Loucy (cell line): ENCODE measurements at regions not wholly inside any gene's neighbourhood (a gene's known extent, or its start where the extent isn't known, plus 50 kb on each side); places are given as distances from the start of the nearest gene placed in this dataset.
A peak's percentile ranks its signal among the peaks of the same experiment; 100 is the strongest.

ENCODE experiments used
- H2AFZ ChIP-seq: fragments of 200-600 bp; sonication (generic); 2 replicates; pipeline ENCODE4 v1.6.0; 2016; ENCODE audit warnings: antibody characterized with exemption, mild to moderate bottlenecking, low read length, moderate library complexity
- H3F3A ChIP-seq: fragments of 200-600 bp; 2 replicates; pipeline ENCODE4 v1.6.0; 2016; ENCODE audit warnings: antibody characterized with exemption, low read depth, mild to moderate bottlenecking
- H3K27me3 ChIP-seq: fragments of 200-600 bp; sonication (generic); 2 replicates; pipeline ENCODE4 v1.6.1; 2014; ENCODE audit warnings: low read length, mild to moderate bottlenecking; ENCODE audit not compliant: insufficient read depth, poor library complexity, severe bottlenecking
- H3K36me3 ChIP-seq: fragments of 200-600 bp; sonication (generic); 2 replicates; pipeline ENCODE4 v1.6.1; 2016; ENCODE audit warnings: low read length; ENCODE audit not compliant: insufficient read depth
- H3K4me1 ChIP-seq: fragments of 200-600 bp; sonication (generic); 2 replicates; pipeline ENCODE4 v1.5.1; 2014; ENCODE audit warnings: low read length, mild to moderate bottlenecking; ENCODE audit not compliant: insufficient read depth, poor library complexity, severe bottlenecking
- H3K4me2 ChIP-seq: fragments of 200-600 bp; sonication (generic); 2 replicates; pipeline ENCODE4 v1.6.0; 2014; ENCODE audit warnings: antibody characterized with exemption, low read length, low read depth, mild to moderate bottlenecking; ENCODE audit not compliant: poor library complexity, severe bottlenecking
- H3K4me3 ChIP-seq: fragments of 200-600 bp; sonication (generic); 2 replicates; pipeline ENCODE4 v1.5.1; 2014; ENCODE audit warnings: low read length, mild to moderate bottlenecking, mixed read lengths; ENCODE audit not compliant: poor library complexity, severe bottlenecking
- H3K79me2 ChIP-seq: fragments of 200-600 bp; sonication (generic); 2 replicates; pipeline ENCODE4 v1.6.1; 2014; ENCODE audit warnings: low read length; ENCODE audit not compliant: insufficient read depth
- H3K9ac ChIP-seq: fragments of 200-600 bp; sonication (generic); 2 replicates; pipeline ENCODE4 v1.6.0; 2014; ENCODE audit warnings: mild to moderate bottlenecking, low read depth, low read length, moderate library complexity; ENCODE audit not compliant: poor library complexity, severe bottlenecking
- H3K9me2 ChIP-seq: fragments of 200-600 bp; sonication (generic); replicated peaks from 2 replicates; pipeline ENCODE4 v1.6.1; 2016; ENCODE audit warnings: low read depth, low read length, mixed read lengths
- H3K9me3 ChIP-seq: fragments of 200-600 bp; sonication (generic); 2 replicates; pipeline ENCODE4 v1.6.1; 2014; ENCODE audit warnings: mild to moderate bottlenecking, antibody characterized with exemption, low read length, low read depth; ENCODE audit not compliant: insufficient read depth
- H4K20me1 ChIP-seq: fragments of 200-600 bp; sonication (generic); 2 replicates; pipeline ENCODE4 v1.6.0; 2014; ENCODE audit warnings: antibody characterized with exemption, low read length, mild to moderate bottlenecking; ENCODE audit not compliant: insufficient read depth, poor library complexity, severe bottlenecking
- EZH2phosphoT487 ChIP-seq: fragments of 200-600 bp; IDR thresholded peaks from 2 replicates; pipeline ENCODE4 v1.6.1; 2018; ENCODE audit warnings: antibody characterized with exemption, mild to moderate bottlenecking, moderate library complexity, borderline replicate concordance
- TF ChIP-seq, protein P1 (sequence below): fragments of 200-600 bp; sonication (generic); conservative IDR thresholded peaks from 2 replicates; pipeline ENCODE4 v1.5.1; 2014; ENCODE audit warnings: mild to moderate bottlenecking, antibody characterized with exemption, low read length

- Histone ChIP-seq H2AFZ (no peak overlapping the region), H4K20me1 (no peaks in the 10 kb centered on the region), H3K27me3 (peaks cover 6% of the 10 kb centered on the region), H3K4me1 (peaks cover 38% of the 10 kb centered on the region), H3K4me2 (peak overlapping the region; percentile 66), H3K79me2 (no peaks in the 10 kb centered on the region), H3K9me3 (no peaks in the 10 kb centered on the region), H3K9ac (peak overlapping the region; percentile 60), H3F3A (no peaks in the 10 kb centered on the region), H3K4me3 (peak overlapping the region; percentile 47), H3K36me3 (no peaks in the 10 kb centered on the region), H3K9me2 (no peaks in the 10 kb centered on the region)
- TF ChIP-seq, protein P1, sequence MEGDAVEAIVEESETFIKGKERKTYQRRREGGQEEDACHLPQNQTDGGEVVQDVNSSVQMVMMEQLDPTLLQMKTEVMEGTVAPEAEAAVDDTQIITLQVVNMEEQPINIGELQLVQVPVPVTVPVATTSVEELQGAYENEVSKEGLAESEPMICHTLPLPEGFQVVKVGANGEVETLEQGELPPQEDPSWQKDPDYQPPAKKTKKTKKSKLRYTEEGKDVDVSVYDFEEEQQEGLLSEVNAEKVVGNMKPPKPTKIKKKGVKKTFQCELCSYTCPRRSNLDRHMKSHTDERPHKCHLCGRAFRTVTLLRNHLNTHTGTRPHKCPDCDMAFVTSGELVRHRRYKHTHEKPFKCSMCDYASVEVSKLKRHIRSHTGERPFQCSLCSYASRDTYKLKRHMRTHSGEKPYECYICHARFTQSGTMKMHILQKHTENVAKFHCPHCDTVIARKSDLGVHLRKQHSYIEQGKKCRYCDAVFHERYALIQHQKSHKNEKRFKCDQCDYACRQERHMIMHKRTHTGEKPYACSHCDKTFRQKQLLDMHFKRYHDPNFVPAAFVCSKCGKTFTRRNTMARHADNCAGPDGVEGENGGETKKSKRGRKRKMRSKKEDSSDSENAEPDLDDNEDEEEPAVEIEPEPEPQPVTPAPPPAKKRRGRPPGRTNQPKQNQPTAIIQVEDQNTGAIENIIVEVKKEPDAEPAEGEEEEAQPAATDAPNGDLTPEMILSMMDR: no peak
- no peak for TF ChIP-seq EZH2phosphoT487
These were observed 435.6 kb downstream of the FOXO1 start for GRCh38 chr13:40230833-40231266.

GRCh38 chr13:40231311-40231710 is 435.1 kb downstream of the FOXO1 start:
- no peak overlapping the region for H2AFZ ChIP-seq
- H3K4me3 ChIP-seq: peak overlapping the region; percentile 47
- H3K9me2 ChIP-seq: no peaks in the 10 kb centered on the region
- H4K20me1 ChIP-seq: no peaks in the 10 kb centered on the region
- peak overlapping the region; percentile 66 for H3K4me2 ChIP-seq
- peaks cover 38% of the 10 kb centered on the region for H3K4me1 ChIP-seq
- no peaks in the 10 kb centered on the region for H3K79me2 ChIP-seq
- H3K36me3 ChIP-seq: no peaks in the 10 kb centered on the region
- H3K27me3 ChIP-seq: peaks cover 2% of the 10 kb centered on the region
- TF ChIP-seq, protein P1: no peak
- TF ChIP-seq EZH2phosphoT487: no peak
- no peaks in the 10 kb centered on the region for H3K9me3 ChIP-seq
- no peaks in the 10 kb centered on the region for H3F3A ChIP-seq
- H3K9ac ChIP-seq: peak overlapping the region; percentile 60

DNA sequence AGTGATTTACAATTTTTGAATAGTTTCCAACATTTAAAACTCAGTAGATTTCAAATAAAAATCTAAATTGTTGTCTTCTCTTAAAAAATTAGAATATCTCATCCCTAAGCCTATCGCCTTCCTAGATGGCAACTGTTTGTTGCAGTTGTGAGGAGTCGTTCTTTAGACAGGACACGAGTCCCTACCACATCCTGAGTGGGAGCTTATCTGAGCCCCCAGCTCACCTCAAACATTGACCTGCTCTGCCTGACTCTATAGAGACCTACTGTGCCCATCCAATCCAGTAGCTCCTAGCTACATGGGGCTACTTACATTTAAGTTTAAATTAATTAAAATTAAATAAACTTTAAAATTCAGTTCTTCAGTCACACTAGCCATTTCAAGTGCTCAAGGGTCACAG is 434.7 kb downstream of the FOXO1 start:
- H3K79me2 ChIP-seq: no peaks in the 10 kb centered on the region
- H2AFZ ChIP-seq: no peak overlapping the region
- H3K4me3 ChIP-seq: peak overlapping the region; percentile 47
- no peaks in the 10 kb centered on the region for H3F3A ChIP-seq
- H3K27me3 ChIP-seq: no peaks in the 10 kb centered on the region
- TF ChIP-seq, protein P1: no peak
- no peak for TF ChIP-seq EZH2phosphoT487
- peak overlapping the region; percentile 60 for H3K9ac ChIP-seq
- H3K4me1 ChIP-seq: peaks cover 38% of the 10 kb centered on the region
- H3K9me2 ChIP-seq: no peaks in the 10 kb centered on the region
- peak overlapping the region; percentile 66 for H3K4me2 ChIP-seq
- H3K9me3 ChIP-seq: no peaks in the 10 kb centered on the region
- no peaks in the 10 kb centered on the region for H3K36me3 ChIP-seq
- H4K20me1 ChIP-seq: no peaks in the 10 kb centered on the region
